Activated CD4-positive, alpha-beta memory T cell treated with anti-CD3 and anti-CD28 coated beads, Interleukin-2, amount 10 ng/mL, durations not matched to agents 7 days and 5 days (primary cell): ENCODE measurements at regions not wholly inside any gene's neighbourhood (a gene's known extent, or its start where the extent isn't known, plus 50 kb on each side); places are given as distances from the start of the nearest gene placed in this dataset.

Source experiments
- CTCF ChIA-PET: fragments of 350-600 bp; sonication (Branson Sonifier 250); formaldehyde crosslinking; loops from one replicate; lab custom pipeline; 2021; ENCODE audit warnings: antibody characterized with exemption, inconsistent platforms; lab: Charles Lee
- POLR2A ChIA-PET: fragments of 350-600 bp; sonication (Branson Sonifier 250); formaldehyde crosslinking; loops from one replicate; lab custom pipeline; 2021; ENCODE audit warnings: antibody characterized with exemption; lab: Charles Lee
- DNase-seq: peaks from one replicate; pipeline ENCODE4 v3.0.0-alpha.2; 2020
- H3K27ac Mint-ChIP-seq: one replicate; pipeline ENCODE4 v1.8.0; 2021; ENCODE audit warnings: mild to moderate bottlenecking, mixed read lengths
- H3K27me3 Mint-ChIP-seq: one replicate; pipeline ENCODE4 v1.8.0; 2021; ENCODE audit warnings: mixed read lengths
- H3K36me3 Mint-ChIP-seq: one replicate; pipeline ENCODE4 v1.8.0; 2021; ENCODE audit warnings: low read depth, mixed read lengths
- H3K4me1 Mint-ChIP-seq: one replicate; pipeline ENCODE4 v1.8.0; 2021; ENCODE audit warnings: mixed read lengths
- H3K4me3 Mint-ChIP-seq: one replicate; pipeline ENCODE4 v1.8.0; 2021; ENCODE audit warnings: mild to moderate bottlenecking, mixed read lengths
- H3K9me3 Mint-ChIP-seq: one replicate; pipeline ENCODE4 v1.8.0; 2021; ENCODE audit warnings: mixed read lengths

DNA sequence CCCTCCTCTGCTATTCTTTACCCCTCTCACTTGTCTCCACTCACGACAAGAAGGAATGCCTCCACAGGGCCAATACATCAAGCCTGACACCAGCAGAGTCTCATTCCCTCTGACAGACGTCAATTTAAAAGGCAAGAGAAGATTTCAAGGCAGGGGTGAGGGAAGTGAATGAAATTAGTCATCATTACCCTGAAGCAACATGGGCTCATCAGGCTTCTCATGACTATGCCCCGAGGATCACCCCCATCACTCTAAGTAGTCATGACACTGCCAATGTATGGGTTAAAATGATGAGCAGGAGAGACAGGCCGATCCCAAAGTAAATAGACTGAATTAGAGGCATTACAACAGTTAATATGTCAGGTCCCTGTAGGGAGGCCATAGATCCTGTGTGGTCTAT is 504.4 kb downstream of the TLE4 start:
- POLR2A ChIA-PET: no interaction called here
- H3K4me3 Mint-ChIP-seq: no peak overlapping the region
- no peaks in the 10 kb centered on the region for H3K27me3 Mint-ChIP-seq
- no peak overlapping the region for H3K27ac Mint-ChIP-seq
- no peak for DNase-seq
- H3K9me3 Mint-ChIP-seq: no peaks in the 10 kb centered on the region
- no peaks in the 10 kb centered on the region for H3K4me1 Mint-ChIP-seq
- CTCF ChIA-PET: no interaction called here
- H3K36me3 Mint-ChIP-seq: no peaks in the 10 kb centered on the region

- POLR2A ChIA-PET: no interaction called here
- no peaks in the 10 kb centered on the region for H3K9me3 Mint-ChIP-seq
- no peak for DNase-seq
- no peak overlapping the region for H3K4me3 Mint-ChIP-seq
- CTCF ChIA-PET: no interaction called here
- H3K4me1 Mint-ChIP-seq: no peaks in the 10 kb centered on the region
- no peak overlapping the region for H3K27ac Mint-ChIP-seq
- no peaks in the 10 kb centered on the region for H3K27me3 Mint-ChIP-seq
- no peaks in the 10 kb centered on the region for H3K36me3 Mint-ChIP-seq
Measured at GRCh38 chr9:80074439-80074838, 502.7 kb downstream of the TLE4 start.

- H3K4me3 Mint-ChIP-seq: no peak overlapping the region
- no peaks in the 10 kb centered on the region for H3K4me1 Mint-ChIP-seq
- POLR2A ChIA-PET: no interaction called here
- no peaks in the 10 kb centered on the region for H3K36me3 Mint-ChIP-seq
- CTCF ChIA-PET: no interaction called here
- H3K27ac Mint-ChIP-seq: no peak overlapping the region
- no peaks in the 10 kb centered on the region for H3K27me3 Mint-ChIP-seq
- no peaks in the 10 kb centered on the region for H3K9me3 Mint-ChIP-seq
- DNase-seq: no peak
Measured at GRCh38 chr9:80072451-80072850, 500.7 kb downstream of the TLE4 start.

DNA sequence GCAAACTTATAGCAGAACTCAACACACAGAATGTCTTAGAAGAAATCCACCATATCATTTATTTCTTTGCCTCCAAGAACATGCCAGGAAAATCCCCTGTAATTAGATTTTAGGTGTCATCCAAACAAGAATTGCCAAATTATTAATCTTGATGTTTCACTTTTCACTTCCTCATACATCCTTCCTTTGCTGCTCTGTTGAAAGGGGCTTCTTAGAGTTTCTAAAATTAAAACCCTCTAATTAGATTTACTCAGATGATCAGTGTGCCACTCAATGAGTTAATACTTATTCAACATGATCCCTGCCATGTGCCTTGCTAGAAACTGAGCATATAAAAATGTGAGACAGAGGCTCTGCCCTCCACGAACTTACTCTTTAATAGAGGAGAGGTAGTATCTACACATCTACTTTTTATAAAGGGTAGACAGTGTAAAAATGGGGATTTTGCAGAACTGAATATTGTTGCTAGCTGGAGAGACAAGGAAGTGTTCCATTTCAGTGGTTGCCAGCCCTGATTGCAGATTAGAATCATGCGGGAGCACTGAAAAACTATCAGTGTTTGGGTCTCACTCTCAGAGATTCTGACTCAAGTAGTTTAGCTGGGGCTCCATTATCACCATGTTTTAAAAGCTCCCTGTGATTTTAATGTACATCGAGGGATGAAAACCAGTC is 498.4 kb downstream of the TLE4 start:
- ChIA-PET CTCF (no interaction called here), POLR2A (no interaction called here)
- Mint-ChIP-seq H3K4me1 (no peaks in the 10 kb centered on the region), H3K27me3 (no peaks in the 10 kb centered on the region), H3K27ac (no peak overlapping the region), H3K9me3 (no peaks in the 10 kb centered on the region), H3K36me3 (no peaks in the 10 kb centered on the region), H3K4me3 (no peak overlapping the region)
- DNase-seq: no peak

GRCh38 chr9:80066931-80067330 is 495.2 kb downstream of the TLE4 start:
- Mint-ChIP-seq H3K36me3 (no peaks in the 10 kb centered on the region), H3K4me1 (no peaks in the 10 kb centered on the region), H3K4me3 (no peak overlapping the region), H3K9me3 (no peaks in the 10 kb centered on the region), H3K27me3 (no peaks in the 10 kb centered on the region), H3K27ac (no peak overlapping the region)
- DNase-seq: no peak
- ChIA-PET CTCF (no interaction called here), POLR2A (no interaction called here)

DNA sequence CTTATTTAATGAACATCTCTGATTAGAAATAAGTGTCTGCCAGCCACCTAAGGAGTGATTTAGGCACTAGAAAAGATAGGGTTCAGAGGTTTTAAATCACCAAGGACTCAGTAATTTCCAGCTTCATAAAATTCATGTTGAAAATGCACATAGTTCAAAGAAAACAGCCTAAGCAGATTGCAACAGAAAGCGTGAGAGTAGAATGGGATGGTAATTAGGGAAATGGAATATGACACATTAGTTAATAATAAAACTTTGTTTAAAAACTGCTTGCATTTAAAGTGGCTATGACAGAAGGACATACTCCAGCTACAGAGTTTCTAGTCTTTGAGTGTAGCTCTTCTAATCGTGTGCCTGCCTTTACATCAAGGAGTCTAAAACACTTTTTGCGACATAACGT is 490.8 kb downstream of the TLE4 start:
- POLR2A ChIA-PET: no interaction called here
- CTCF ChIA-PET: no interaction called here
- Mint-ChIP-seq H3K36me3 (no peaks in the 10 kb centered on the region), H3K9me3 (no peaks in the 10 kb centered on the region), H3K27ac (no peak overlapping the region), H3K4me3 (no peak overlapping the region), H3K27me3 (no peaks in the 10 kb centered on the region), H3K4me1 (no peaks in the 10 kb centered on the region)
- no peak for DNase-seq

- POLR2A ChIA-PET: no interaction called here
- Mint-ChIP-seq H3K27me3 (no peaks in the 10 kb centered on the region), H3K36me3 (no peaks in the 10 kb centered on the region), H3K4me1 (no peaks in the 10 kb centered on the region), H3K27ac (no peak overlapping the region), H3K4me3 (no peak overlapping the region), H3K9me3 (no peaks in the 10 kb centered on the region)
- CTCF ChIA-PET: no interaction called here
- no peak for DNase-seq
Measured at GRCh38 chr9:80061940-80062339, 490.2 kb downstream of the TLE4 start.

- POLR2A ChIA-PET: no interaction called here
Measured at GRCh38 chr9:80061096-80061495, 489.3 kb downstream of the TLE4 start.

GRCh38 chr9:80059979-80060378 is 488.2 kb downstream of the TLE4 start:
- H3K27ac Mint-ChIP-seq: no peak overlapping the region
- no peaks in the 10 kb centered on the region for H3K36me3 Mint-ChIP-seq
- H3K27me3 Mint-ChIP-seq: no peaks in the 10 kb centered on the region
- no peak for DNase-seq
- POLR2A ChIA-PET: no interaction called here
- H3K4me1 Mint-ChIP-seq: no peaks in the 10 kb centered on the region
- CTCF ChIA-PET: no interaction called here
- H3K9me3 Mint-ChIP-seq: no peaks in the 10 kb centered on the region
- H3K4me3 Mint-ChIP-seq: no peak overlapping the region

More at GRCh38 chr9:80061096-80061495, 489.3 kb downstream of the TLE4 start:
- Mint-ChIP-seq H3K4me3 (no peak overlapping the region), H3K36me3 (no peaks in the 10 kb centered on the region), H3K27ac (no peak overlapping the region), H3K9me3 (no peaks in the 10 kb centered on the region), H3K27me3 (no peaks in the 10 kb centered on the region), H3K4me1 (no peaks in the 10 kb centered on the region)
- CTCF ChIA-PET: no interaction called here
- no peak for DNase-seq

DNA sequence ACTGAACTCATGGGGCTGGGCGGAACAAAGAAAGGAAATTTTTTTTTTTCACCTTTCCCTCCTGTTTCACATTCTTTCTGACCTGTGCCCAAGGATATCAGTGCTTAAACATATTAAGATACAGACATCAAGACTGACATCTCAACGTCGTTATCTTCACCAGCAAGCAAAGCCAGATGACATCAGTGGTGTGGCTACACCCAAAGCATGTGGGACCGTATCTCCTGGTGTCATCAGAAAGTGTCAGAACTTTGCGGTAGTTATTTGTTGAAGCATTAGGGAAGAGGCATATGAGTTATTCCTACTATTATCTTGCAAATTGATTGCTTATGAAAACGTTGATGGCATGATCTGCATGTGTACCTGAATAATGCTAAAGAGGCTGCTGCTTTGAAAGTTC is 487.4 kb downstream of the TLE4 start:
- H3K9me3 Mint-ChIP-seq: no peaks in the 10 kb centered on the region
- no peak overlapping the region for H3K4me3 Mint-ChIP-seq
- H3K27me3 Mint-ChIP-seq: no peaks in the 10 kb centered on the region
- CTCF ChIA-PET: no interaction called here
- H3K27ac Mint-ChIP-seq: no peak overlapping the region
- H3K4me1 Mint-ChIP-seq: no peaks in the 10 kb centered on the region
- DNase-seq: no peak
- no peaks in the 10 kb centered on the region for H3K36me3 Mint-ChIP-seq
- POLR2A ChIA-PET: no interaction called here

- H3K36me3 Mint-ChIP-seq: no peaks in the 10 kb centered on the region
- ChIA-PET POLR2A (no interaction called here), CTCF (no interaction called here)
- H3K27ac Mint-ChIP-seq: no peak overlapping the region
- H3K4me3 Mint-ChIP-seq: no peak overlapping the region
- H3K9me3 Mint-ChIP-seq: peaks cover 4% of the 10 kb centered on the region
- H3K4me1 Mint-ChIP-seq: no peaks in the 10 kb centered on the region
- no peaks in the 10 kb centered on the region for H3K27me3 Mint-ChIP-seq
- no peak for DNase-seq
Measured at GRCh38 chr9:80052830-80053229, 481.1 kb downstream of the TLE4 start.

DNA sequence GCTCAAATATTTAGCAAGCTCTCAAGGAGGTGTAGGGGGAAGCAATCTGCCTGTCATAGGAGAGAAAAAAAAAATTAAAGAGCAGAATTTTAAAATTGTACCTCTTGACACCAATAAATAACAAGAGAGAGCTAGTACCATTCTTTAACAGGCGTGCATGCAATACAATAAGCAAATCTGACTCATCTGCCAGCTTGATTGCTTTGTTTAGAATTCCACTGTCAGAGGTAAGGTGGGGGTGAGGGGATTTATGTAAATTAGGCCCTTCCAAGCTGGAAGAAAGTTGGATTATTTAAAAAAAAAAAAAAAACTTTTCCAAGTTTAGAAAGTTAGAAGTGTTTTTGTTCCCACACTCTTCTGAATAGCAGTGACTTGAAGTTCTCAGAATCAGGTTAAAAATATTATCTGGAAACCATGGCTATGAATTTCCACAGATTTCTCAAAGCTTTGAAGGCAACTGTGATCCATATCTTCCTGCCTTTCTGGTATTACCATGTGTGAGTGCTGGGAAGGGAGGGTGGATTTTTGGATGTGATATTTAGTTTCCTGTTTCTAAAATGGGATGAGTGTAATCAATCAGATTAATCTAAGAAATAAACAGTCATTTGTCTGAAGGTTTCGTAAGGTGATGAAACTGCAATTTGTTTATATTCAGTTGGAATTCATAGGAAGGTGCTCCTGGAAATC is 477.5 kb downstream of the TLE4 start:
- POLR2A ChIA-PET: no interaction called here
- Mint-ChIP-seq H3K27me3 (no peaks in the 10 kb centered on the region), H3K4me3 (no peak overlapping the region), H3K36me3 (no peaks in the 10 kb centered on the region), H3K4me1 (no peaks in the 10 kb centered on the region), H3K9me3 (peaks cover 4% of the 10 kb centered on the region), H3K27ac (no peak overlapping the region)
- CTCF ChIA-PET: no interaction called here
- no peak for DNase-seq

DNA sequence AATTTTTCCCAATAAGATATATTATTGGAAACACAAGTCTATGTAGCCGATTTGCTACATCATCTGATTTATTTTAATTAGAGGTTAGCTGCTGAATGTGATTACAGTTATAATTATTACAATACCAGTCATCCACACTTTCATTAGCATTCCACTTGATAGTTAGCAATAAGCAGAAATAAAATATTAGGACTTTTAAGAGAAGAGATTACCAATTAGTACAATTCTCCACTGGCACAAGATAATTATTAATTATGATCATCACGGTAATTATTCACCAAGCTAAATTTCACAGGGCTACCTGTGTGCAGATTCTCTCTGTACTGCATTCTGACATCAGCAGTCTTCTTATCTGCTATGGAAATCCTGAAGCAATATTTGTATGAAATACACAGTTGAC is 474.7 kb downstream of the TLE4 start:
- CTCF ChIA-PET: no interaction called here
- Mint-ChIP-seq H3K36me3 (no peaks in the 10 kb centered on the region), H3K27me3 (no peaks in the 10 kb centered on the region), H3K27ac (no peak overlapping the region), H3K4me3 (no peak overlapping the region), H3K4me1 (no peaks in the 10 kb centered on the region), H3K9me3 (no peaks in the 10 kb centered on the region)
- no peak for DNase-seq
- POLR2A ChIA-PET: interaction anchor here (0.5 kb wide), 1 partner anchor 1855 kb away, joined by 3 read pairs; no protein-coding TSS in a partner anchor

DNA sequence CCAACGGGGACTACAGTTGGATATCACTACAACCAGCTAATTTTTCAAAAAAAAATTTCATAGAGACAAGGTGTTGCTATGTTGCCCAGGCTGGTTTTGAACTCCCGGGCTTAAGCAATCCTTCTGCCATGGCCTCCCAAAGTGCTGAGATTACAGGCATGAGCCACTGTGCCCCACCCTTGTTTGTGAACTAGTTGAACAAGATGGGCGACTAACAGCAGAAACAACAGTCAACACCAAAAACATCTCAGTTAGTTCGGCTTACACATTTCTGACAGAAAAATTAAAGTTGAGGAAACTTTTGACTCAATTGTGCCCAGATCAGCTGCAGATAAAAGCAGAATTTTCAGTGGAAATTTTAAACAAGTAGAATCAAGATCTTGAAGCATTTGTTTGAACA is 470.1 kb downstream of the TLE4 start:
- Mint-ChIP-seq H3K4me3 (no peak overlapping the region), H3K36me3 (no peaks in the 10 kb centered on the region), H3K27ac (no peak overlapping the region), H3K4me1 (no peaks in the 10 kb centered on the region), H3K27me3 (no peaks in the 10 kb centered on the region), H3K9me3 (no peaks in the 10 kb centered on the region)
- POLR2A ChIA-PET: interaction anchor here (0.6 kb wide), 1 partner anchor 198 kb away, joined by 3 read pairs; no protein-coding TSS in a partner anchor
- CTCF ChIA-PET: no interaction called here
- no peak for DNase-seq
